ENCODE measurements at regions not wholly inside any gene's neighbourhood (a gene's known extent, or its start where the extent isn't known, plus 50 kb on each side); places are given as distances from the start of the nearest gene placed in this dataset.
A peak's percentile ranks its signal among the peaks of the same experiment; 100 is the strongest.

DNA sequence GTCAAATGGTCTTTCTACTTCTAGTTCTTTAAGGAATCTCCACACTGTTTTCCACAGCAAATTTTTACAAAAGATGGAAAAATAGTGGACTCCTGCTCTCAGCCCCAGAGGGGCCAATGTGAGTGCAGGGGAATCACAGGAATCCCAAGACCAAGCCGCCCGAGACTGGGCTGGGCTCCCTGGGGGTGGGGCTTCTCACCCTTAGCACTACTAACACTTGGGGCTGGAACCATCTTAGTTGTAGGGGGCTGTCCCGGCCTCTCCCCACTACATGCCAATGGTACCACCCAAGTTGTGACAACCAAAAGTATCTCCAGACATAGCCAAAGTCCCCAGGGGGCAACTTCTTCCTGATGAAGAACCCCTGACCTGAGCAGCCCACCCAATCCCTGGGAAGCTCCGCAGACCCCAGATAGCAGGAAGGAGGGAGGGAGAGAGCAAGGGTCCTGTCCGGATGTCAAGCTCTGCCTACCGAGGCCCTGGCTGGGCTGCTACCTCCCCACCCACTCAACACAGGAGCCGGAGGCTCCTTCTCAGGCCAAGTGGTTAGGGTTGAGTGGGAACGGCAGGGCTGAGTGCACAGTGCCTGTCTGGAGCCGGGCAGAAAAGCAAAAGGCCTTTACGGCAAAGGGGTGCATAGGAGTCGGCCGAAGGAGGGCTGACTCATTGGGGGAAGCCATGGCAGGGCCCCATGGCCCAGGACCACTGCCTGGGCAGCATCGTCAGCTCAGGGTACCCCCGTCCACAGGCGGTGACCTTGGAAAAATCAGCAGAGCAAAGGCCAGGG is 122.5 kb upstream of the FGF3 start:
- no peaks in the 10 kb centered on the region for H3K36me3 ChIP-seq (ENCODE audit: control insufficient read depth, insufficient read depth, low read length)
- peak overlapping the region; percentile 56 for H2AFZ ChIP-seq
- no peaks in the 10 kb centered on the region for H3K27me3 ChIP-seq (ENCODE audit: control insufficient read depth, insufficient read depth, low read length)
- H3K4me3 ChIP-seq (ENCODE audit: low read depth, low read length): no peak overlapping the region
- no peaks in the 10 kb centered on the region for H3K9me3 ChIP-seq (ENCODE audit: control insufficient read depth, low read length)
- H3K4me1 ChIP-seq: peaks cover 40% of the 10 kb centered on the region
- H3K9ac ChIP-seq: no peak overlapping the region
- peak overlapping the region; percentile 99 for H3K27ac ChIP-seq
- H3K4me2 ChIP-seq (ENCODE audit: low read length): no peak overlapping the region
- TF ChIP-seq, protein P1, sequence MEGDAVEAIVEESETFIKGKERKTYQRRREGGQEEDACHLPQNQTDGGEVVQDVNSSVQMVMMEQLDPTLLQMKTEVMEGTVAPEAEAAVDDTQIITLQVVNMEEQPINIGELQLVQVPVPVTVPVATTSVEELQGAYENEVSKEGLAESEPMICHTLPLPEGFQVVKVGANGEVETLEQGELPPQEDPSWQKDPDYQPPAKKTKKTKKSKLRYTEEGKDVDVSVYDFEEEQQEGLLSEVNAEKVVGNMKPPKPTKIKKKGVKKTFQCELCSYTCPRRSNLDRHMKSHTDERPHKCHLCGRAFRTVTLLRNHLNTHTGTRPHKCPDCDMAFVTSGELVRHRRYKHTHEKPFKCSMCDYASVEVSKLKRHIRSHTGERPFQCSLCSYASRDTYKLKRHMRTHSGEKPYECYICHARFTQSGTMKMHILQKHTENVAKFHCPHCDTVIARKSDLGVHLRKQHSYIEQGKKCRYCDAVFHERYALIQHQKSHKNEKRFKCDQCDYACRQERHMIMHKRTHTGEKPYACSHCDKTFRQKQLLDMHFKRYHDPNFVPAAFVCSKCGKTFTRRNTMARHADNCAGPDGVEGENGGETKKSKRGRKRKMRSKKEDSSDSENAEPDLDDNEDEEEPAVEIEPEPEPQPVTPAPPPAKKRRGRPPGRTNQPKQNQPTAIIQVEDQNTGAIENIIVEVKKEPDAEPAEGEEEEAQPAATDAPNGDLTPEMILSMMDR (IDR thresholded peaks at IDR 0.05): no peak
- no peaks in the 10 kb centered on the region for H3K79me2 ChIP-seq

DNA sequence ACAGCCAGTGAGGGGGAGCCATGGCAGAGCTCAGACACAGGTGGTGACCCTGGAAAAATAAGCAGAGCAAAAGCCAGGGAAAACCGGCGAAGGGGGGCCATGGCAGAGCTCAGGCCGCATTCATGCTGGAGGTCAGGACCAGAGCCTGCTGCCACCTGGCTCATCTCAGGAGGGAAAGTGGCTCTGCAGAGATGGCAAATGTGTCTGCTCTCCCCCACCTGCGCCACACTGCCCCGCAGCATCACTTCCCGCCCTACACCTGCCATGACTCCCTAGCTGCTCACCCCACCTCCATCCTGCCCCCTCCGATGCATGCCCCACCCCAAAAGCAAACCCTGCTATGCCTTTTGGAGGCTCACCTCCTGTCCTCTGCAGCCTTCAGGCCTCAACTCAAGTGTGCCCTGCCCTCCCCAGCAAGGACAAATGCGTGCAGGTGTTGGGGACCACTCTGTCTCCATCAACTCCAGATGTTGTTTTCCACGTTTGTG is 123.2 kb upstream of the FGF3 start:
- Histone ChIP-seq H3K9me3 (ENCODE audit: control insufficient read depth, low read length) (no peaks in the 10 kb centered on the region), H3K4me3 (ENCODE audit: low read depth, low read length) (no peak overlapping the region), H3K79me2 (no peaks in the 10 kb centered on the region), H3K9ac (no peak overlapping the region), H2AFZ (peak overlapping the region; percentile 56), H3K4me1 (peaks cover 40% of the 10 kb centered on the region), H3K36me3 (ENCODE audit: control insufficient read depth, insufficient read depth, low read length) (no peaks in the 10 kb centered on the region), H3K27ac (peak overlapping the region; percentile 99), H3K27me3 (ENCODE audit: control insufficient read depth, insufficient read depth, low read length) (no peaks in the 10 kb centered on the region), H3K4me2 (ENCODE audit: low read length) (no peak overlapping the region)
- TF ChIP-seq, protein P1 (IDR thresholded peaks at IDR 0.05): no peak

DNA sequence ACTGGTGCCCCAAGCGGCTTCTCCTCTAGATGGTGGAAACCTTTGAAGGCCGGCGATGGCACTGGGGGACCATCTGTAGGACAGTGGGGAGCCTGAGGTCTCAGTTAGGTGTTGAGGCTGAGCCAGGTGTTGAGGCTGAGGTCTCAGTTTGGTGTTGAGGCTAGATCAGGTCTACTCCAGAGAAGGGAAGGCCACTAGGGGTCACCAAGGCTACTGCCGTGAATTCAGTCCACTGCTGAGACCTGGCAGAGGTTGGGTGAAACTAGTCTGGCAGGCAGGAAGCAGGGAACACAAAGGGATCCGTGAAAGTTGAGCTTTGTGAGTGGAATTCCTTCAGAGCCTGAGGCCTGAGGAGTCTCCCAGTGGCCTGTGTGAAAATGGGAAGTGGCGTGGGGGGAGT is 123.8 kb upstream of the FGF3 start:
- Histone ChIP-seq H3K27me3 (ENCODE audit: control insufficient read depth, insufficient read depth, low read length) (no peaks in the 10 kb centered on the region), H3K27ac (peak overlapping the region; percentile 99), H2AFZ (no peak overlapping the region), H3K9me3 (ENCODE audit: control insufficient read depth, low read length) (no peaks in the 10 kb centered on the region), H3K4me1 (peaks cover 41% of the 10 kb centered on the region), H3K36me3 (ENCODE audit: control insufficient read depth, insufficient read depth, low read length) (no peaks in the 10 kb centered on the region), H3K4me3 (ENCODE audit: low read depth, low read length) (peak overlapping the region; percentile 11), H3K79me2 (no peaks in the 10 kb centered on the region), H3K9ac (no peak overlapping the region), H3K4me2 (ENCODE audit: low read length) (peak overlapping the region; percentile 49)
- TF ChIP-seq, protein P1 (IDR thresholded peaks at IDR 0.05): peak; percentile 25

DNA sequence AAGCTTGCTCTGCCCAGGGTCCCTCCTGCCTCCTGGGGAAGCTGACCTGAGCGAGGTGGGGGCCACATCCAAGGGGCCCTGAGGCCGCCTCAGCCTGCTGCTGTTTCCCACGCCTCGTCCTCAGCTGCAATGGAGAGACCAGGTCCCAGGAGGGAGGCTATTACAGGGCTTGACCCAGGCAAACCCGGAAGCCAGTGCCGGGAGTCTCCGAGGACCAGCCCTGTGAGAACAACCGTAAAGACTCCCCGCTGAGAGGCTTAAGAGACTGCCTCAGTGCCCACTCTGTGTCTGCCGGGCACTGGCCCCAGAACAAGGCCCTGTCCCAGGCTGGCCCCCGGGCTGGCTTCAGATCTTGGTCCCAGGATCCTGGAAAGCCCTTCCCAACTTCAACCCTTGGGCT is 124.3 kb upstream of the FGF3 start:
- Histone ChIP-seq H2AFZ (peak overlapping the region; percentile 11), H3K4me2 (ENCODE audit: low read length) (peak overlapping the region; percentile 49), H3K9me3 (ENCODE audit: control insufficient read depth, low read length) (no peaks in the 10 kb centered on the region), H3K36me3 (ENCODE audit: control insufficient read depth, insufficient read depth, low read length) (no peaks in the 10 kb centered on the region), H3K4me3 (ENCODE audit: low read depth, low read length) (peak overlapping the region; percentile 11), H3K9ac (no peak overlapping the region), H3K27me3 (ENCODE audit: control insufficient read depth, insufficient read depth, low read length) (no peaks in the 10 kb centered on the region), H3K27ac (peak overlapping the region; percentile 99), H3K4me1 (peaks cover 45% of the 10 kb centered on the region), H3K79me2 (no peaks in the 10 kb centered on the region)
- TF ChIP-seq, protein P1 (IDR thresholded peaks at IDR 0.05): no peak

Measured in parathyroid adenoma (tissue), 2 donors.